DND-41 (cell line): ENCODE measurements at regions not wholly inside any gene's neighbourhood (a gene's known extent, or its start where the extent isn't known, plus 50 kb on each side); places are given as distances from the start of the nearest gene placed in this dataset.

Experiments used
- ATAC-seq: fragments of 200-7000 bp; cut with Tn5 transposase; 3 replicates; pipeline ENCODE4 v1.9.1; 2021; ENCODE audit warnings: low read depth; ENCODE audit not compliant: insufficient read depth
- DNase-seq: peaks from one replicate; pipeline ENCODE4 v3.0.0-alpha.2; 2020
- H2AFZ ChIP-seq: 2 replicates; pipeline ENCODE4 v1.6.0; 2012; ENCODE audit warnings: low read depth, low read length
- H3K27ac ChIP-seq: 2 replicates; pipeline ENCODE4 v1.5.1; 2012; ENCODE audit warnings: low read length, inconsistent platforms
- H3K27me3 ChIP-seq: fragments of 200-600 bp; sonication (generic); 2 replicates; pipeline ENCODE4 v1.6.0; 2012; ENCODE audit warnings: low read length, mild to moderate bottlenecking, inconsistent platforms; ENCODE audit not compliant: insufficient read depth, poor library complexity
- H3K36me3 ChIP-seq: 2 replicates; pipeline ENCODE4 v1.5.1; 2012; ENCODE audit warnings: low read length, inconsistent platforms; ENCODE audit not compliant: insufficient read depth
- H3K4me1 ChIP-seq: 2 replicates; pipeline ENCODE4 v1.5.1; 2012; ENCODE audit warnings: mild to moderate bottlenecking, low read length; ENCODE audit not compliant: insufficient read depth
- H3K4me2 ChIP-seq: 2 replicates; pipeline ENCODE4 v1.6.0; 2012; ENCODE audit warnings: mild to moderate bottlenecking, moderate library complexity, low read length, inconsistent platforms; ENCODE audit not compliant: insufficient read depth
- H3K4me3 ChIP-seq, 2 experiments: fragments of 200-600 bp in 1 of 2; shearing (Covaris generic) in 1 of 2; 2 replicates each; pipeline ENCODE4 v1.5.1; 2012 to 2016; ENCODE audit warnings: inconsistent platforms in 2 of 2, low read length in 2 of 2, mild to moderate bottlenecking in 2 of 2, low read depth in 1 of 2, moderate library complexity in 1 of 2
- H3K79me2 ChIP-seq: 2 replicates; pipeline ENCODE4 v1.6.0; 2012; ENCODE audit warnings: low read length, inconsistent platforms; ENCODE audit not compliant: insufficient read depth
- H3K9ac ChIP-seq: 2 replicates; pipeline ENCODE4 v1.6.0; 2012; ENCODE audit warnings: low read depth, mild to moderate bottlenecking, inconsistent platforms, low read length, moderate library complexity
- H3K9me3 ChIP-seq: 2 replicates; pipeline ENCODE4 v1.5.1; 2012; ENCODE audit warnings: low read length, moderate library complexity, mild to moderate bottlenecking, inconsistent platforms; ENCODE audit not compliant: insufficient read depth, severe bottlenecking
- H4K20me1 ChIP-seq: 2 replicates; pipeline ENCODE4 v1.6.0; 2012; ENCODE audit warnings: low read length; ENCODE audit not compliant: insufficient read depth
- CTCF ChIP-seq: IDR thresholded peaks from 2 replicates; pipeline ENCODE4 v1.5.1; 2012; ENCODE audit warnings: borderline replicate concordance, low read length, moderate library complexity, mild to moderate bottlenecking; ENCODE audit not compliant: poor library complexity, severe bottlenecking; ENCODE audit errors: extremely low read depth
- EZH2 ChIP-seq: IDR thresholded peaks from 3 replicates; pipeline ENCODE4 v1.6.1; 2012; ENCODE audit warnings: borderline replicate concordance, low read depth, mild to moderate bottlenecking, moderate library complexity, low read length, inconsistent platforms; ENCODE audit not compliant: severe bottlenecking

DNA sequence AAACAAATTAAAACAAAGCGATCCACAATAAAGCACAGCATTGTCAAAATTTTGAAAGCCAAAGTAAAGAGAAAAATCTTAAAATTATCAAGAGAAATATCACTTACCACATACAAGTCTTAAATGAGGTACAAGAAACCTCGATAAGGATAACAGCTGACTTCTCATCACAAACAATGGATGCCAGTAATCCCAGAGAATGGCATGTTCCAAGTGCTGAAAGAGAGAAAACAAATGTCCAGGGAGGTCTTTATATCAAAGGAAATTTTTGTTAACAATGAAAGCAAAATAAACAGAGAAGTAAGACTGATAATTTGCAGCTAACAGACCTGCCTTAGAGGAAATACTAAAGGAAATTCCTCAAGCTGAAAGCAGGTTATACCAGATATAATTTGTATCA is 460.4 kb upstream of the HS3ST1 start:
- Histone ChIP-seq H3K4me2 (no peak overlapping the region), H3K9me3 (no peaks in the 10 kb centered on the region), H3K4me1 (no peaks in the 10 kb centered on the region), H3K27ac (no peak overlapping the region), H3K9ac (no peak overlapping the region), H4K20me1 (no peaks in the 10 kb centered on the region), H3K79me2 (no peaks in the 10 kb centered on the region), H2AFZ (no peak overlapping the region), H3K36me3 (no peaks in the 10 kb centered on the region), H3K27me3 (no peaks in the 10 kb centered on the region), H3K4me3 (no peak overlapping the region)
- no peak for DNase-seq
- no peak for ATAC-seq
- no peak for TF ChIP-seq CTCF
- no peak for TF ChIP-seq EZH2

DNA sequence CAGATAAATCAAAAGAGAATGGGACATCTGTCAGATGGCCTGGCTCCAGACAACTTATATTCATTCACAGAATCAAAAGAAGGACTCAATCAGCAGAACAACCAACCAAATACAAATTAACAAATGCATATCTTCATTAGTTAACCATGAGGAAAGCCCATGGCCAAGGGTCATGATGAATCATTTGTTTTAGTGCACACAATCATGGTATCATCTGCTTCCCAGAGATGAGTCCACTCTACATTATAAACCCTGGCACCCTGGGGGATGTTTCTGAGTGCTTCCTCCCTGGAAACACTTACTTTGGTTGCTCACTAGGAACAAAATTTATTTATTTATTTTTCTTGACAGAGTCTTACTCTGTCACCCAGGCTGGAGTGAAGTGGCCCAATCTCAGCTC is 453.3 kb upstream of the HS3ST1 start:
- Histone ChIP-seq H3K9me3 (no peaks in the 10 kb centered on the region), H3K4me2 (no peak overlapping the region), H3K27me3 (no peaks in the 10 kb centered on the region), H4K20me1 (no peaks in the 10 kb centered on the region), H3K4me1 (no peaks in the 10 kb centered on the region), H3K36me3 (no peaks in the 10 kb centered on the region), H2AFZ (no peak overlapping the region), H3K9ac (no peak overlapping the region), H3K27ac (no peak overlapping the region), H3K4me3 (no peak overlapping the region), H3K79me2 (no peaks in the 10 kb centered on the region)
- DNase-seq (no peak), ATAC-seq (no peak)
- no peak for TF ChIP-seq CTCF
- TF ChIP-seq EZH2: no peak

DNA sequence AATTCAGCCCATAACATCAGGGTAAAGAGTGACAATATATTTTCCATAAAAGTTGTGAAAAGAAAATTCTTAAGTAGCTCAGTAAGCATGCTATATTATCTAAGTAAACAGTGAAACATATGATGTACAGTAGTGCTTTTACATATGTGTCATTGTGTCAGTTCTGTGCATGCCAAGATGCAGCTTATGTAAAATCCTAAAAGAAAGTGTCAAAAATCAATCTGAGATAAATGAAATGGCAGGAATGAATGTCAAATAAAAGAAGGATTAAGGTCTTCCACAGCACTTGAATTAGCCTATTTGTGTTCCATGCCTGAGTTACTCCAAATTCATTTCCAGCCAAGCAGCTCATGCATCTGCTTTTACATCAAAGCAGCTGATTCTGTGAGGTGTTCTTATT is 452.7 kb upstream of the HS3ST1 start:
- Histone ChIP-seq H3K36me3 (no peaks in the 10 kb centered on the region), H3K4me2 (no peak overlapping the region), H2AFZ (no peak overlapping the region), H3K27me3 (no peaks in the 10 kb centered on the region), H3K27ac (no peak overlapping the region), H3K4me3 (no peak overlapping the region), H3K79me2 (no peaks in the 10 kb centered on the region), H3K9ac (no peak overlapping the region), H4K20me1 (no peaks in the 10 kb centered on the region), H3K9me3 (no peaks in the 10 kb centered on the region), H3K4me1 (no peaks in the 10 kb centered on the region)
- no peak for TF ChIP-seq EZH2
- TF ChIP-seq CTCF: no peak
- ATAC-seq (no peak), DNase-seq (no peak)

DNA sequence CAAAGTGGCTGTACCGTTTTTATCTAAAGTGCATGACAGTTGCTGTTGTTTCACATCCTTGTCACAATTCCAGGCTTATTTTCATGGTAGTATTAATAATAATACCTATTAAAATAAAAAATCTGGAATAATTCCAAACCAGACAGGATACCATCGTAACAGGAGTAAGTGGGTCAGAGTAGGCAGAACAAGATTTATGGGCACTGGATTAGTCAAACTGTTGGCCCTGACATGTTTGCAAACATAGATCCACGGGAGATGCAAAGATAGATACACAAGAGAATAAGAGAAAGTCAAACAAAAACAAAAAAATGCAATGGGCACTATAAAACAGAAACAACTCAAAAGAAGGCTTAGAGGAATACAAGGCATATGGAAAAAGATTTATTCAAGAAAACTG is 449.5 kb upstream of the HS3ST1 start:
- Histone ChIP-seq H3K9me3 (peaks cover 2% of the 10 kb centered on the region), H3K4me1 (no peaks in the 10 kb centered on the region), H2AFZ (no peak overlapping the region), H3K4me3 (no peak overlapping the region), H3K9ac (no peak overlapping the region), H3K36me3 (no peaks in the 10 kb centered on the region), H4K20me1 (no peaks in the 10 kb centered on the region), H3K27me3 (no peaks in the 10 kb centered on the region), H3K27ac (no peak overlapping the region), H3K4me2 (no peak overlapping the region), H3K79me2 (no peaks in the 10 kb centered on the region)
- DNase-seq: no peak
- TF ChIP-seq CTCF (no peak), EZH2 (no peak)
- no peak for ATAC-seq
